Tongue (tissue), 1 donor: ENCODE measurements at regions not wholly inside any gene's neighbourhood (a gene's known extent, or its start where the extent isn't known, plus 50 kb on each side); places are given as distances from the start of the nearest gene placed in this dataset.

Experiments
- DNase-seq: peaks from one replicate; pipeline ENCODE4 v3.0.0-alpha.2; 2015

DNA sequence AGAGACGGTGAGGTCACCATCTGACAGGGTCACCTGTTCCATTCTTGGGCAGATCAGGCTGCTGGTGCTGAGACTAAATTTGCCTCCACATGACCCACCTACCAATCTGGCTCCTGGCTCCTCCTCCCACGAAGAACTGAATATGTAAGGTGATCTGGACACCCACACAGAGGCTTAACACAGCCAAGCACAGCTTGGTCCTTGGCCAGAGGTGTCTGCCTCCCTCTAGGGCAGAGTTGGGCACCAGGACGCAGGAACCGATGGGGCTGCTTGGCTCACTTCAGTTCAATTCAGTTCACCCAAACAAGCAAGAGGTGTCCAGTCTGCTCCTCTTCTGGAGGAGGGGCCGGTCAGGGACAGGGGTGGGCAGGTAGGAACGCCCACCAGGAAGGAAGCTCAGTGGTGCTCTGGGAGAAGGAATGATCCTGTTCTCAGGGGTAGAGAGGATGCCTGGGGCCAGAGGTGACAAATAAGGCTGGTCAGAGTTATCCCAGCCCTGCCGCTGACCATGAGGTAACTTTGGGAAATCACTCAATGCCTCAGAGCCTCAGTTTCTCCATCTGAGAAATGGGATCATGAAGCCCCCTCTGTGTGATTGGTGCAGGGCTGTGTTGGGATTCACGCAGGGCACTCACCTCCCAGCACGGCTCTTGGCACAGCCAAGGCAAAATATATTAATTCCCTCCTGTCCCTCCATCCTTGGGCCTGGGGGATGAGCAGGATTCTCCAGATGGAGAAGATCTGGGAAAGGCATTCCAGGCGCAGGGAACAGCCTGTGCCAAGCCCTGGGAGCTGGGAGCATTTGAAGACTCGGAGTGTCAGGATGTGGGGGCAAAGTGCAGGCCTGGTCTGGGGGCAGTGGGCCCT lies 284.5 kb downstream of the PTPRU start:
- DNase-seq = peak; percentile 45

DNA sequence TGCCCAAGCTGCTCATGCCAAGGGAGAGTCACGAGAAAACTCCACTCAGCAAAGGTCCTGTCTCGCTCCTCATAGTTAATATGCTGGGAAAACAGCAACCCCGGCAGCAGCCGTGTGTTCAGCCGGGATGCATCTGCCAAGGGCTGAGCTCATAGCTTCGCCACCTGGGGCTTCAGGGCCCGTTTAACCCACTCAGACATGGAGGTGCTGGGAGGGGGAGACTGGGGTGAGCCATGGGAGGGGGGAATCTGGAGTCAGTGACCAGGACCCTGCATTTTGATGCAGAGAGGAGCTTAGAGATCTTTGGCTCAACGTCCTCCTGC lies 283.4 kb downstream of the PTPRU start:
- peak; percentile 89 for DNase-seq

DNA sequence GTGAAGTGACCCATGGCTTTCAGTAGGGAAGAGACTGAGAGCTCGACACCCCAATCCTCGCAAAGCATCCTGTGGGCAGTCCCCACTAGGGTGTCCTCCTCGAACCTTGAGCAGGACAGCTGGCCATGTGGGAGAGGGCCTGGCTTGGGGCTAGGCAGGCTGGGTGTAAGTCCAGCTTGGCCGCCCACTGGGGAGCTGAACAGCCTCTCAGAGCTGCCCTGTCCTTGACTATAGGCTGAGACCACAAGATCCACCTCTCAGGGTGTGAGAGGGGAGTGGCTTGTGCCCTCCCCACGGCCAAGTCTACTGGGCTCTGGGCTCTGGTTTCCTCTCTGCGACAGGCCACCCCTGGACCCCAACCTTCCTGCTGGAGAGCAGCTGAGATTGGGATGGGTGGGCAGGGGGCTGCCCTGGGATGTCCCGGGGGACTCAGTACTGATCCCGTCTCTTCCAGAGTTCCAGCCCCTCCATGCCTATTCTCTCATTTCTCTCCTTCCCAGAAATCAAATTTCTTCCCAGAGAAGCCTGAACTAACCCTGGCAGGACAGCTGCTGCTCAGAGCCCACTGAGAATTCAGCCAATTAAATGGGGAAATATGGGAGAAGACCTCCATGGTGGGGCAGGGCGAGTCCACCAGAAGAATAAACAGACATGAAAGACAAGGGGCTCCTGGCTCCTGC lies 282.9 kb downstream of the PTPRU start:
- DNase-seq = no peak

DNA sequence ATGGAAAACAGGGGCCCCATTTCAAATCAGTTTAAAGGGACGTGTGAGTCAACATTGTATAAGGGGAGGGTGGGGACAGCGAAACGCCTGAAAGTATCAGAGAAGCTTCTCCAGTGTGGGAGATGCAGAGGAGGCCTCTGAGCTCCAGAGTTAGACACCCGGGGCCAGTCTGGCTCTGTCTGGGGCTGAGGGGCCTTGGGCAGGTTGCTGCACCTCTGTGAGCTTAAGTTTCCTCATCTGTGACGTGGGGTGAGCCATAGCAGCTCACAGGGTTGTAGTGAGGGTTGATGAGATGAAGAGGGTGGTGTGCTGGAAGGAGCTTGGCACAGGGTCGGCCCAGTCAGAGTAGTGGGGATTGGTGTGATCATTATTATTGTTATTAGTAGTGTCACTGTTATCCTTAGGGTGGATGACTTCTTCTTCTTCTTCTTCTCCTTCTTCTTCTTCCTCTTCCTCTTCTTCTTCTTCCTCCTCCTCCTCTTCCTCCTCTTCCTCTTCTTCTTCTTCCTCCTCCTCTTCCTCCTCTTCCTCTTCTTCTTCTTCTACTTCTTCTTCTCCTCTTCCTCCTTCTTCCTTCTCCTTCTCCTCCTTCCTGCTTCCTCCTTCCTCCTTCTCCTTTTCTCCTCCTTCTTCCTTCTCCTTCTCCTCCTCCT lies 282.0 kb downstream of the PTPRU start:
- DNase-seq = no peak

DNA sequence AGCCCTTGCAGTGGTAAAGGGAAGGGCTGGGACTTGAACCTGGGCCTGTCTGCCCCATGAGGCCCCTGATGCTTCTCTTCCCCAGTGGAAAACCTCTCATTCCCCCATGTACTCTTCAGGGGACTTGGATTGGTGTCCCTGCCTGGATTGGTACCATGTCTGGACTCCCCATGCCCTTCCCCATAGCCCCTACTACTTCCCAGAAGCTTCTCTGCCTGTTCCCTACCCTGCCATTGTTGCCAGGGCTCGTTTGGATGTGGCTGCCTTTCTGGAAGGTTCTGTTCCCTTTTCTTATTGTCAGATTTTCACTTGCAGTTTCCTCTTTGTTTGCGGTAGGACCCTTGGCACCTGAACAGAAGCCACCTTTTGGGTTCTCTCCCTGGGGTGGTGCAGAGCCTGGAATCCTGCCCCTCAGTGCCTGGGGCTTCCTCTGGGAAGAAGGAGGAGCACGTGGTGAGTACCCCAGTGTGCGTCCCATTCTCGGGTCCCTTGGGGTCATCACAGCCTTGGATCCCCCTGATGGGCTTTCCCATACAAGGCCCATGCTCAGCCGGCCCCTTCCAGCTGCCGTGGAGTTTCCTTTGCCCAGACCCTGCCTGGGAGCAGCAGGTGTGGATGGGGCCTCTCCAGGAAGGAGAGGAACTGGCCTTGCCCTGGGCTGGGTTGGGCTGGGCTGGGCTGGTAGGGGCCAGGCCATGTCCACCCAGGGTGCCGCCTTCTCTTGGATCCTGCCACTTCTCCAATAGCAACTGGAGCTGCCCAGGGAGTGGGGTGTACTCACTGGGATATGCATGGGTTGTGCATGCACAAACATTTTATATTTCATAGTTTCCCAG lies 281.1 kb downstream of the PTPRU start:
- DNase-seq = peak; percentile 65

DNA sequence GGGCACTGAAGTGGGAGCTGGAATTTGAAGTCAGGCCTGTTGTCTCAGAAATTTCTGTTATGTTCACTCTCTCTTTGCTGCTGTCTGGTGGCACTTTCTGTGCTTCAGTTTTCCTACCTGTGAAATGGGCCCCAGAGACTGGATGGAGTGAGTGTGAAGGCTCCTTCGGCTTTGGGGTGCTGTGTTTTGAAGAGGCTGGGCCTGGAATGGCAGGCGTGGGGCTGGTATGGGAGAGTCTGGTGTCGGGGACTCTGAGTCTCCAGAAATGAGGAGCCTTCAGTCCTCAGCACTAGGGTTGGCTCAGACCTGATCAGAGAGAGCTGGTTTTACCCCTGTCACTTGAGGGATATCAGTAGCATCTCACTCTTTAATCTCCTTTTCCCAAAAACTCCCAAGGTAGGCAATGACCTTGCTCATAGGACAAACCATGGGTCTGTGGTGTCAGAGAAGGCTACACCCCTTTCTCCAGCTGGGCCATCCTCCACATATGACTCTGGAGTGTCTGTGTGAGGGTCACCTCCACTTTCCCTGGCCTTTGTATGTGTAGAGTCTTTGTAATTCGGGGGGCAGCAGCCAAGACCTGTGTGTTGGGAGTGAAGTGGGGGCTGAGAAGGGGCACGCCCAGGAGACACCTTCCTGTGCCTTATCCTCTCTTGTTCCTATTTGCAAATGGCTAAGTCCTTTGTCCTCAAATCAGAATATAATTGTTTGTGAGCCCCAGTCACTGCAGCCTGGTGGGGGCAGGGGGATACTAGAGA lies 279.9 kb downstream of the PTPRU start:
- DNase-seq = no peak

DNA sequence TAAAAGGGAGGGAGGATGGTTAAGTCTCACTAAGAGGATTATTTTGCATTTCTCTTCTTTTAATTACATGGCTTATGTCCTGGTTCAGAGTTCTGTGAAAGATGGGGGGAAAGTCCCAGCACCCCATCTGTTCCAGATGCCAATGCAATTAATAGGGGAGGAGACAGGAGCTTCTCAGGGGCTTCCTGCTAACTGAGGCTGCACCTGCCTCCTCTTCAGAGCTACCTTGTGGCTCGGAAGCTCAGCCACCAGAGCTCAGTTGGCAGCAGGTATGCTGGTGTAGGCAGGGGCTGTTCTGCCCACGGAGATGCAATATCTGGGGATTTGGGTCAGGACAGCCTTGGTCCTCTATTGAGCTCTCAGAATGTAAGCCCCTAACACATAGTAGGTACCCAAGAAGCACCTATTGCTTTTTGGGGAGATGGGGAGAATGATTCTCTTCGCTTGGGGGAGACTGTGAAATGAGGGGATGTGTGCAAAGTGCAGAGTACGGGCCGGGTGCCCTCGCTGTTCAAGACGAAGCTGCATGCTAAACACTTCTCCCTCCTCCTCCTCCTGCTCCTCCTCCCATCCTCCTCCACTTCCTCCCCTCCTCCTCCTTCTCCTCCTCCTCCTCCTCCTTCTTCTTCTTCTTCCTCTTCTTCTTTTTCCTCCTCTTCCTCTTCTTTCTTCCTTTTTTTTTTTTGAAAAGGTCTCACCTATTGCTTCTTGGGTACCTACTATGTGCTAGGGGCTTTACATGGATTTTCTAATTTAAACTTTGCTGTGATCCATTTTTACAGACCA lies 279.0 kb downstream of the PTPRU start:
- DNase-seq = no peak

DNA sequence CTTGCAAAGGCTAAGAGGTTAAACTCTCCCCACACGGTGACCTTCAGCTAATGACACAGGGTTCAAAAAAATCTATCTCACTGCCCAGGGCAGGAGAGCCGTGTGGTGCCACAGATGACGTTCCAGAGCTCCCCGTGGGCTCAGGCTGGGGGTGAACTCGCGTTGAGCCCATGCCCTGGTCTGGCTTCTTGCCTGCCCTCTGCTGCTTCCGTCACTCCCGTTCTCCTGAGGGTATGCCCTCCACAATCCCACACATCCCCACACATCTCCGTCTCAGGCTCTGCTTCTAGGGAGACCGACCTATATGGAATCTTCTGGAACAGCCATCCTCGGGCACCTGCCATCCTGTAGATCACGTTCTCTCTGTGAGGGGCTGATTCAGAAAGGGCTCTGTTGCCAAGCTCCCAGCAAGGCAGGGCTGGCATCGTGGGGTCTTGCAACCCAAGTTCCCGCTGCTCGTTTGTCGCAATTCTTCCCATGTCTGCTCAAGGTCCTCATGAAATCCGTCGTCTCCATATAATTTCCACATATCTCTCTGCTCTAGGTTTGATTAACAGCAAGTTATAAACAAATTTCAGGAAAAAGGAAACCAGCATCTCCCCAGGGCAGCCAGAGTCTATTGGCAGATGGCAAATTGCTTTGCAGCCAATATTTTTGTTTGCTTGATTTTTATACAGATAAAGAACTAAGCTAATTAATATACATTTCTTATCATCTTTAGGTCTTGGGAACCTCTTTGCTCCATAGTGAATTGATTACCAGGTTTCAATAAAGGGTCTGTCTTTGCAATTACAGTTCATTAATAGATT lies 278.2 kb downstream of the PTPRU start:
- no peak for DNase-seq

DNA sequence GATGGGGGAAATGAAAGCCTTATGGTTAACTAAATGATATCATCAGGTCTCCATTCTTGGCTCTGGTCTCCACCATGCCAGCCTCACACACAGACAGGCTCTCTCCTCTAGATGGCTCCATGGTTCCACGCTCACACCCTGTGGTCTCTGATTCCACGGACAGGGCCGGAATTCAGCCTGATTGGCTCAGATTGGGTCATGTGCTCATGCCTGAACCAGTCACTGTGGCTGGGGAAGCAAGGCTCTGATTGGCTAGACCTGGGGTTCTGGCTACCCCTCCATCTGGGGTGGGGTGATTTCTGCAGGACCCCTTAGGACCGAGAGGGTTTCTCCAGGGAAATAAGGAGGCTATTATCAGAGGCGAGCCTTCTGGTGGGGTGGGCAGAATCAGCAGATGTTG lies 277.0 kb downstream of the PTPRU start:
- peak; percentile 70 for DNase-seq

DNA sequence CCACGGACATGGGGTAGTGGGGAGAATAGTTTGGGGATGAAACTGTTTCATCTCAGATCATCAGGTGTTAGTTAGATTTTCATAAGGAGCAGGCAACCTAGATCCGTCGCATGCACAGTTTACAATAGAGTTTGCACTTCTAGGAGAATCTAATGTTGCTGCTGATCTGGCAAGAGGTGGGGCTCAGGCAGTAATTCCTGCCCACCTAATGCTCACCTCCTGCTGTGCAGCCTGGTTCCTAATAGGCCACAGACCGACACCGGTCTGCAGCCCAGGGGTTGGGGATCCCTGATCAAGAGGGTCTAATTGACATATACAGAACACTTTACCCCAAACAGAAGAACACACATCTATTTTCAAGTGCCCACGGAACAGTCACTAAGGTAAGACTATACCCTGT lies 275.1 kb downstream of the PTPRU start:
- no peak for DNase-seq

DNA sequence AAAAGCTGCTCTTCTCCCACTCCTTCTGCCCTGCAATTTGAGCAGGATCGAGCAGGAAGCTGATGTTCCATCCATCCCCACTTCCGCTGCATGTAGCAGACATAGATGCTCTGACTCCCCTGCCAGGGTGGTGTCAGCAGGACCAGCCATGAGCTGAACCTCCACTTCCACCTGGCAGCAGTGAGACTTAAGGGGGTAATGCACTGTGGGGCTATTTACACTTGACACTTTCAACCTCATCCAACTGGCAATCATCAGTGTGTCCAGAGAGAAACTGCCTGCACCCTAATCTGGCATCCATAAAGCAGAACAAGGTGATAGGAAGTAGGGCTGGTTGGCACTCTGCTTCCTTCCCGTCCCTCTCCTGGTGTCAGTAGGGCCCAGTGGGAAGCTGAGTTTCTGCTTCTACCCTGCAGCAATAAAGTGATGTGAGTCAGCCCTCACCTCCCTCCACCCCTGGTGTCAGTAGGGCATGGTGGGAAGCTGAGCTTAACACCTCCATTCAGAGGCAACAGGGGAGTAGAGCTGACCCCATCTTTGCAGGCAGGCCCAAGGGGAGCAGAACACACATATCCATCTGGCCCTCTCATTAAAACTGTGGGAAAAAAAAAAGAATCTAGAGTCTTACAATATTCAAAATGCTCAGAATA lies 272.3 kb downstream of the PTPRU start:
- no peak for DNase-seq

DNA sequence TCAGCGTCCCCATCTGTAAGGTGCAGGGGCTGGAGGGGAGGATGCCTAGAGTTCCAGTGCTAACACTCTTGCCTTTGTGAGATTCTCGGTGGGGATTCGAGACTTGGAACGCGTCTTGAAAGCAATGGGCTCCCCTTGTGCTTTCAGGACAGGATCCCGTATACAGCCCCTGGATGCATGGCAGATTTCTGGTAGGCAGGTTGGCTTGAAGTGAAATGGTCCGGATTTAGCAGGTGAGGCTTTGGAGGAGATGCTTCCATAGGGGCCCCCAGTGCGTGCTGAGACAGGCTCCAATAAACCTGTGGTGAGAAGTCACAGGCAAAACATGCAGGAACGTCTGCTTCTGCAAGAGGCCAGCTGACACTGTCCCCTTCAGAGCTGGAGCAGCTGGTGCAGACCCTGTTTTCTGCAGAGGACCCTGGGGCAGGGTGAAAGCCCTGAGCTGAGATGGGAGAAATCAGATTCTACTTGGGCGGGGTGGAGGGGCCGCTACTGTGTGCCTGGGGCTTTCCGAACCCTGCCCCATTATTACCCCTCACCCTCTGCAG lies 270.4 kb downstream of the PTPRU start:
- no peak for DNase-seq

DNA sequence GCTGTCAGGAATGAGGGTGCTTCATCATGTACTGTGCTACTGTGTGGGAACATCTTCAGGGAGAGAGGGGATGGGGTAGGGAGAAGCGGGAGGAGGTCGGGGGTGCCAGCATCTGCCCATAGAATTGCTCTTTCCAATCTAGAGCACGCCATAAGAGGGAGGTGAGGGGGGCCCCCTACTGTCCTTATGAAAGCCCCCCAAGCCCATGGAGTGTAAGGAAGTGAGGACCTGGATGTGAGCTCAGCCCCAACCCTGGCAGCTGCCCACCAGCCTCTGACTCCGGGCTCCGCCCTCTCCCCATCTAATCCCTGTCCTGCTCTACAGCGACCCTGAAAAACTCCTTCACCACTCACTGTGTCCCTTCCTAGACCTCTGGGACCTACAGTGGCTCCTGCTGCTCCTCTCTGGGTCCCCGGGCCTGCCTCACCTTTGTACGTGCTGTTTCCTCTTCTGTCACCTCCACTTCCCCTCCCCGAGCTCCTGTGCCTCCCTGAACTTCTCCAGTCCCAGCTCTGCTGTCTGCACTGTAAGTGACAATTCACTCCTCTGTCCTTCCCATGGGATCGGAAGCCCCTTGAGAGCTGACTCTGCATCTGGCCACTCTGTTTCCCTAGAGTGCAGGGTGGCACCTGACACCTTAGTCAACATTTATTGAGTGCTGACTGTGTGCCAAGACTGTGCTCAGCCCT lies 269.4 kb downstream of the PTPRU start:
- no peak for DNase-seq

DNA sequence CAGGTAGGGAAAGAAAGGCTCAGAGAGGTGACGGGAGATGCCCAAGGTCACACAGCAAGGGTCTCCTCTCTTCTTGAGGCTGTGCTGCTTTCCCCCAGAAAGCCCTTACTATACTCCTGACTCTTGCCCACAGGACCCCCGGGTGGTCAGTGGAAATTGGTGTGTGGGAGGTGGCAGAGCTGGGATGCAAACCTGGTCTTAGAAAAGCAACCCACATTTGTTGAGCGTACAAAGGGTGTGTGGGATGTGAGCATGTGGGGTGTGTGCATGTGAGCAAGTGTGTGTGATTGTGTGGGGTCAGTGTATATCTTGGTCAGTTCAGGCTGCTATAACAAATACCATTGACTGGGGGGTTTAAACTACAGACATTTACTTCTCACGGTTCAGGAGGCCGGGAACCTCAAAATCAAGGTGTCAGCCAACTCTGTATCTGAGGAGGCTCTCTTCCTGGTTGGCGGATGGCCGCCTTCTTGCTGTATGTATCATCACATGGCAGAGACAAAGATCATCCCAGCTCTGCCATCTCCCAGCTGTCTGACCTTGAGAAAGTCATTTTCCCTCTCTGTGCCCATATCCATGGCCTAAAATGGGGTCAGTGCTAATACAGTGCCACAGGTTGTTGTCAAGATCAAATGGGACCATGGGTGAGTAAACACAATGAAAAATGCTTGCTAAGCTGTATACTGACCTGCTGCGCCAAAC lies 268.5 kb downstream of the PTPRU start:
- no peak for DNase-seq

DNA sequence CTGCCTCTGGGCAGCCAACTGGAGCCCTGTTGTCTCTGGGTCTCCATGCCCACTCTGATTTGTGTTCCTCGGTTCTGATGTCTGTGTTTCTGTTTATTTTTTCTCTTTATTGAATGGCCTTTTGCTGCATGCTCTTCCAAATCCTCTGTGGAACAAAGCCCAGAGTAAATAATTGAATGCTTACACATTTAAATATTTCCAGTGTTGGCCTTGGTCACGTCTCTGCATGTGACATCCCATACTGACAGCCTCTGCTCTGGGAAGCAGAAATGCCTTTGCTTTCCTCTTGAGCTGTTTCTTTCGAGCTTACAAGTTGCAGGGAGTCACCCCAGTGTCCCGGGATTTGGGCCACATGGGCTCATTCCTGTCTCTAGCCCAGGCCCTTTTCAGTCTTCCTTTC lies 267.9 kb downstream of the PTPRU start:
- DNase-seq = peak; percentile 70

DNA sequence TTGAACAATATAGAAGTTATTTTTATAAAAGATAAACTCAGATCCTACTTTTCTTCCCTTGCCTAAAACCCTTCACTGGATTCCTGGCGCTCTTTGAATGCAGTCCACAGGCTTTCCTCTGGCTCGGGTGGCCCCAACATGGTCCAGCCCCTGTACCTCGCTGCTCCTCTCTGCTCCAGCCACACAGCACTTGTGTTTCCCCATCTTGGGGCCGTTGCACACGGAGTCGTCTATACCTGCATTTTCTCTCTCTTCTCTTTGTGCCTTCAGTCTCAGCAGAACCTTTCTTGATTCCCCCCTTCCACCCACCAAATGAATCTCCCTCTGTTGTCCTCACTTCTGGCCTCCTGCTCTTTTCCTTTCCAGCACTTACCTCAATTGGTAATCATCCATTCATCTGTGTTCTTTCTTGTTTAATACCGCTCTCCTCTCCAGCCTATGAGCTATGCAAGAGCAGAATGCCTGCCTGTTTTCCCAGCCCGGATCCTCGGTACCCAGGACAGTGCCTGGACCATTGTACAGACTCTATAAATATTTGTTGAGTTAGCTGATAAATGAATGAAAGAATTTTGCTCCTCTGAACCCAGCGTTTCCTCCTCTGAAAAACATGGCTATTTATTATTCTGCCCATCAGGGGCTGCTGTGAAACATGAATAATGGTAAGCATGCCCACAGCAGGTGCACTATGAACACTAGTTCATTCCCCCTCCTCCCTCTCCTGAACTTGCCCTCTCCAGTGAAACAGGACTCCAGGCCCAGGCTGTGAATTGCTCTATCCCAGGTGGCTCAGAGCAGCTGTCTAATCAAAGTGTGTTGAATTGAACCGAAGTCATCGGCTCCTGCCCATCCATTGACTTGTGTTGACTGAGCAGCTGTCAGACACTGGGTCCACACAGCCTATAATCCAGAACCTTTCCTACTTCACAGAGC lies 266.9 kb downstream of the PTPRU start:
- DNase-seq = peak; percentile 70
